ENCODE measurements at regions not wholly inside any gene's neighbourhood (a gene's known extent, or its start where the extent isn't known, plus 50 kb on each side); places are given as distances from the start of the nearest gene placed in this dataset.

GRCh38 chr6:23940466-23940865 lies 185.5 kb upstream of the NRSN1 start:
- Mint-ChIP-seq H3K4me3 (ENCODE audit: low read depth) (no peak overlapping the region), H3K27me3 (no peaks in the 10 kb centered on the region), H3K27ac (no peak overlapping the region), H3K36me3 (ENCODE audit: insufficient read depth) (no peaks in the 10 kb centered on the region), H3K4me1 (ENCODE audit: low read depth) (peaks cover 16% of the 10 kb centered on the region), H3K9me3 (ENCODE audit: low read depth) (peaks cover 3% of the 10 kb centered on the region)
- DNase-seq (ENCODE audit: low spot score, unreplicated experiment), result no peak
- no peak for TF ChIP-seq CTCF (IDR thresholded peaks at IDR 0.05; ENCODE audit: unreplicated experiment)

GRCh38 chr6:23951691-23952090 lies 174.3 kb upstream of the NRSN1 start:
- Mint-ChIP-seq H3K36me3 (ENCODE audit: insufficient read depth) (no peaks in the 10 kb centered on the region), H3K4me1 (ENCODE audit: low read depth) (no peaks in the 10 kb centered on the region), H3K27ac (no peak overlapping the region), H3K4me3 (ENCODE audit: low read depth) (no peak overlapping the region), H3K27me3 (no peaks in the 10 kb centered on the region), H3K9me3 (ENCODE audit: low read depth) (no peaks in the 10 kb centered on the region)
- no peak for TF ChIP-seq CTCF (IDR thresholded peaks at IDR 0.05; ENCODE audit: unreplicated experiment)
- DNase-seq (ENCODE audit: low spot score, unreplicated experiment), result no peak

GRCh38 chr6:23952245-23952644 lies 173.8 kb upstream of the NRSN1 start:
- no peaks in the 10 kb centered on the region for H3K27me3 Mint-ChIP-seq
- H3K4me3 Mint-ChIP-seq (ENCODE audit: low read depth), result no peak overlapping the region
- no peaks in the 10 kb centered on the region for H3K9me3 Mint-ChIP-seq (ENCODE audit: low read depth)
- H3K4me1 Mint-ChIP-seq (ENCODE audit: low read depth), result no peaks in the 10 kb centered on the region
- H3K27ac Mint-ChIP-seq, result no peak overlapping the region
- TF ChIP-seq CTCF (IDR thresholded peaks at IDR 0.05; ENCODE audit: unreplicated experiment), result no peak
- no peaks in the 10 kb centered on the region for H3K36me3 Mint-ChIP-seq (ENCODE audit: insufficient read depth)
- no peak for DNase-seq (ENCODE audit: low spot score, unreplicated experiment)

GRCh38 chr6:23953976-23954375 lies 172.0 kb upstream of the NRSN1 start:
- Mint-ChIP-seq H3K27me3 (peaks cover under 1% of the 10 kb centered on the region), H3K27ac (no peak overlapping the region), H3K36me3 (ENCODE audit: insufficient read depth) (no peaks in the 10 kb centered on the region), H3K4me3 (ENCODE audit: low read depth) (no peak overlapping the region), H3K4me1 (ENCODE audit: low read depth) (no peaks in the 10 kb centered on the region), H3K9me3 (ENCODE audit: low read depth) (no peaks in the 10 kb centered on the region)
- DNase-seq (ENCODE audit: low spot score, unreplicated experiment), result no peak
- TF ChIP-seq CTCF (IDR thresholded peaks at IDR 0.05; ENCODE audit: unreplicated experiment), result no peak

GRCh38 chr6:23957017-23957416 lies 169.0 kb upstream of the NRSN1 start:
- H3K36me3 Mint-ChIP-seq (ENCODE audit: insufficient read depth), result no peaks in the 10 kb centered on the region
- no peak overlapping the region for H3K4me3 Mint-ChIP-seq (ENCODE audit: low read depth)
- DNase-seq (ENCODE audit: low spot score, unreplicated experiment), result no peak
- H3K9me3 Mint-ChIP-seq (ENCODE audit: low read depth), result no peaks in the 10 kb centered on the region
- H3K27ac Mint-ChIP-seq, result no peak overlapping the region
- H3K4me1 Mint-ChIP-seq (ENCODE audit: low read depth), result no peaks in the 10 kb centered on the region
- no peak for TF ChIP-seq CTCF (IDR thresholded peaks at IDR 0.05; ENCODE audit: unreplicated experiment)
- H3K27me3 Mint-ChIP-seq, result peaks cover 6% of the 10 kb centered on the region

All from progenitor cell of endocrine pancreas (in vitro differentiated cells).